ENCODE measurements at regions not wholly inside any gene's neighbourhood (a gene's known extent, or its start where the extent isn't known, plus 50 kb on each side); places are given as distances from the start of the nearest gene placed in this dataset.

DNA sequence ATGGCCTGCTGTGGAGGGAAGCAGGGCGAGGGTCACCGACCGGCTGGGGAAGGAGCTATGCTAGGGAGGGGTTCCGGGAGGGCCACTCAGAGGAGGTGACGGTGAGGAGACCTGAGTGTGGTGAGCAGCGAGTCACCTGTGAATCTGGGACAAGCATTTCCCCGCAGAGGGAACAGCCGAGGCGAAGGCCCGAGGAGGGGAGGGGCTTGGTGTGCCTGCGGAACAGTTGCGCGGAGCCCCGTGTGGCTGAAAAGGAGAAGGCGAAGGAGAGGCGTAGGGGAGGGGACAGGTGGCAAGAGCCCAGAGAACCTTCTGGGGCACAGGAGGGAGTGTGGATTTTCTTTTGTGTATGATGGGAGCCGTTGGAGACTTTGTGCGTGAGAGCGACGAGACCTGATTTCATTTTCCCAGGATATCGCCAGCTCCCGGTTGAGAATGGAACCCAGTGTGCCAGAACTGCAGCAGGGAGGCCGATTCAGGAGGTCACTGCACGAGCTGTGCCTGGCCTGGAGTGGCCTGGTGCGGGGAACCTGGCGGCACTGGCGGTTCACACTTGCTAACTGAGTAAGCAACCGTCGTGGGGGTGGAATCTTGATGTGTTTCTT is 117.7 kb upstream of the ZNF507 start:
- Histone ChIP-seq H3K4me3 (no peak overlapping the region), H3K9me3 (no peaks in the 10 kb centered on the region), H3K27ac (no peak overlapping the region), H3K36me3 (no peaks in the 10 kb centered on the region), H3K4me1 (peaks cover 7 to 11% (median 9%) of the 10 kb centered on the region in 4 donors), H3K27me3 (peaks cover 0 to 4% (median 2%) of the 10 kb centered on the region in 4 donors)
- no peak for TF ChIP-seq POLR2AphosphoS5 (IDR thresholded peaks at IDR 0.05)
- TF ChIP-seq EP300 (IDR thresholded peaks at IDR 0.05): no peak
- no peak for TF ChIP-seq POLR2A (IDR thresholded peaks at IDR 0.05)
- TF ChIP-seq, protein P1, sequence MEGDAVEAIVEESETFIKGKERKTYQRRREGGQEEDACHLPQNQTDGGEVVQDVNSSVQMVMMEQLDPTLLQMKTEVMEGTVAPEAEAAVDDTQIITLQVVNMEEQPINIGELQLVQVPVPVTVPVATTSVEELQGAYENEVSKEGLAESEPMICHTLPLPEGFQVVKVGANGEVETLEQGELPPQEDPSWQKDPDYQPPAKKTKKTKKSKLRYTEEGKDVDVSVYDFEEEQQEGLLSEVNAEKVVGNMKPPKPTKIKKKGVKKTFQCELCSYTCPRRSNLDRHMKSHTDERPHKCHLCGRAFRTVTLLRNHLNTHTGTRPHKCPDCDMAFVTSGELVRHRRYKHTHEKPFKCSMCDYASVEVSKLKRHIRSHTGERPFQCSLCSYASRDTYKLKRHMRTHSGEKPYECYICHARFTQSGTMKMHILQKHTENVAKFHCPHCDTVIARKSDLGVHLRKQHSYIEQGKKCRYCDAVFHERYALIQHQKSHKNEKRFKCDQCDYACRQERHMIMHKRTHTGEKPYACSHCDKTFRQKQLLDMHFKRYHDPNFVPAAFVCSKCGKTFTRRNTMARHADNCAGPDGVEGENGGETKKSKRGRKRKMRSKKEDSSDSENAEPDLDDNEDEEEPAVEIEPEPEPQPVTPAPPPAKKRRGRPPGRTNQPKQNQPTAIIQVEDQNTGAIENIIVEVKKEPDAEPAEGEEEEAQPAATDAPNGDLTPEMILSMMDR (IDR thresholded peaks at IDR 0.05): no peak
- WGBS, 2 donors: 88 to 90% methylated on average over 23 to 29 of the region's 29 CpGs
- ATAC-seq (ENCODE audit: low FRiP score in 2 of 2) (no peak), DNase-seq (no peak)

DNA sequence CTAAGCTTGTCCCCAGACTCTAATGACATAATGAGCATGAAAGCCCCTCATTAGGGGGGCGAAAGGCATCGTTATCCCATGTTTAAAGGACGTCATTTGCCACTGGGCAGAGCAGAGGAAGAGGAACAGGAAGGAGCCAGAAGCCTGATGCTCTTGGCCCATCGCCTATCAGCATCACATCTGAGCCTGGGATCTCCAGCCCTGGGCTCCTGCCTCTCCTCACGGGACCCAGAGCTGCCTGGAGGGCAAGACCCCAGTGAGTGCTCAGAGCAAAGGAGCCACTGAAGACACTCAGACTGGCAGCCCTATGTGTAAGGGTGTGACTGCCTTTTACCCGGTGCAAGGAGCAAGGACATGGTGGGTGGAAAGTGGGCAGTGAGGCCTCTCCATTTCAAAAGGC is 115.0 kb upstream of the ZNF507 start:
- ATAC-seq (ENCODE audit: low FRiP score in 2 of 2): no peak
- H3K36me3 ChIP-seq: no peaks in the 10 kb centered on the region
- H3K4me1 ChIP-seq: no peaks in the 10 kb centered on the region
- no peaks in the 10 kb centered on the region for H3K9me3 ChIP-seq
- H3K27me3 ChIP-seq: no peaks in the 10 kb centered on the region
- no peak overlapping the region for H3K4me3 ChIP-seq
- no peak overlapping the region for H3K27ac ChIP-seq
- TF ChIP-seq POLR2A (IDR thresholded peaks at IDR 0.05): no peak
- TF ChIP-seq, protein P1 (IDR thresholded peaks at IDR 0.05): no peak
- DNase-seq: no peak
- 49 to 68% methylated on average over 4 to 6 of the region's 6 CpGs for WGBS, 2 donors

GRCh38 chr19:32231020-32231419 is 114.4 kb upstream of the ZNF507 start:
- Histone ChIP-seq H3K27ac (no peak overlapping the region), H3K36me3 (no peaks in the 10 kb centered on the region), H3K4me1 (no peaks in the 10 kb centered on the region), H3K9me3 (no peaks in the 10 kb centered on the region), H3K27me3 (no peaks in the 10 kb centered on the region), H3K4me3 (no peak overlapping the region)
- WGBS, 2 donors: 79 to 82% methylated on average over 8 of the region's 8 CpGs
- DNase-seq: no peak
- ATAC-seq (ENCODE audit: low FRiP score in 2 of 2): no peak
- no peak for TF ChIP-seq POLR2AphosphoS5 (IDR thresholded peaks at IDR 0.05)
- no peak for TF ChIP-seq EP300 (IDR thresholded peaks at IDR 0.05)
- TF ChIP-seq, protein P1 (IDR thresholded peaks at IDR 0.05): no peak
- TF ChIP-seq POLR2A (IDR thresholded peaks at IDR 0.05): no peak

DNA sequence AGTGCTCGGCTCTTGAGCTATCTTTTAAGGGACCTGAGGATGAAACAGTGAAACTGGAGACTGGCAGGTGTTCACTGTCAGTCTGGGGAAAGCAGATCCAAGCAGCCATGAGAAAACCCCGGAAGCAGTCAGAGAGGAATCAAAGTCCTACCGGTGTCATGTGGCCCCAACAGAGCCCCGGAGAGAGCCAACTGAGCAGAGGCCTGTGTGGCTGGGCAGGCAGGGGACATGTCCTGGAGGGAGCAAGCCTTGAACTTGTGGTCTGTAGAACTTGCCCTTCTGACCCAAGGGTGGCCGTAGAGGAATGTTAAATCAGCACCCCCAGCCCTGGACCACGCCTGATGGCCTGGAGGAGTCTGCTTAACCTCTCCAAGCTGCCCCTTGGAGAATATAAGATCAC is 113.7 kb upstream of the ZNF507 start:
- Histone ChIP-seq H3K36me3 (no peaks in the 10 kb centered on the region), H3K27ac (no peak overlapping the region), H3K27me3 (no peaks in the 10 kb centered on the region), H3K4me3 (no peak overlapping the region), H3K9me3 (no peaks in the 10 kb centered on the region), H3K4me1 (no peaks in the 10 kb centered on the region)
- DNase-seq: no peak
- TF ChIP-seq POLR2A (IDR thresholded peaks at IDR 0.05): no peak
- no peak for TF ChIP-seq EP300 (IDR thresholded peaks at IDR 0.05)
- TF ChIP-seq, protein P1 (IDR thresholded peaks at IDR 0.05): no peak
- TF ChIP-seq POLR2AphosphoS5 (IDR thresholded peaks at IDR 0.05): no peak
- peak in 1 of 2 donors; percentile 61 for ATAC-seq (ENCODE audit: low FRiP score in 2 of 2)
- WGBS, 2 donors: 84 to 93% methylated on average over 3 to 6 of the region's 6 CpGs

DNA sequence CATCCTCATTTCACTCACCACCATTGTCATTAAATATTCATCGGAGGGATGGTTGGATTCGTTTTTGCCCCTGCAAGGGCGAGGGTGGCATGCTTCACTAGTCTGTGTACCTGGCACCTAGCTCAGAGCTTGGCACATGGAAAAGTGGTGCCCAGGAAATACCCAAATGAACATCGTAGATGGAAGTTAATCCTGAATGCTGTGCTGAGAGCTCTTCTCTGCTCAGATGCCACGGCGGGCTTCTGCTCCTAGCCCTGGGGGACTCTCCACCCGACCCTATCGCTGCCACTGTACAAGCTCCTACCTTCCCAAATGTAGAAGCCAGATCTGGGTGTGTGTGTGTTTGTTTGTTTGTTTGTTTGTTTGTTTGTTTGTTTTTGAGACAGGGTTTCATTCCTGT is 113.0 kb upstream of the ZNF507 start:
- WGBS, 2 donors: 84 to 91% methylated on average over 8 of the region's 8 CpGs
- ATAC-seq (ENCODE audit: low FRiP score in 2 of 2): no peak
- Histone ChIP-seq H3K9me3 (no peaks in the 10 kb centered on the region), H3K36me3 (no peaks in the 10 kb centered on the region), H3K27ac (no peak overlapping the region), H3K4me3 (no peak overlapping the region), H3K27me3 (no peaks in the 10 kb centered on the region), H3K4me1 (no peaks in the 10 kb centered on the region)
- no peak for DNase-seq
- TF ChIP-seq POLR2AphosphoS5 (IDR thresholded peaks at IDR 0.05): no peak
- TF ChIP-seq EP300 (IDR thresholded peaks at IDR 0.05): no peak
- no peak for TF ChIP-seq POLR2A (IDR thresholded peaks at IDR 0.05)
- TF ChIP-seq, protein P1 (IDR thresholded peaks at IDR 0.05): no peak

Data from upper lobe of left lung (tissue), 6 donors.